Stomach (tissue), 4 donors: ENCODE measurements at regions not wholly inside any gene's neighbourhood (a gene's known extent, or its start where the extent isn't known, plus 50 kb on each side); places are given as distances from the start of the nearest gene placed in this dataset.

Source experiments
- CTCF ChIP-seq, 7 experiments: fragments of 450-650 bp in 4 of 7; fragments of 200-600 bp in 3 of 7; sonication (generic) in 3 of 7; IDR thresholded peaks; one replicate each; pipeline ENCODE4 v1.5.1; 2016 to 2019; ENCODE audit warnings: antibody characterized with exemption in 7 of 7, control low read depth in 2 of 7, mild to moderate bottlenecking in 1 of 7
- EP300 ChIP-seq: sonication (generic); formaldehyde crosslinking; IDR thresholded peaks from one replicate; pipeline ENCODE4 v1.6.1; 2017; ENCODE audit warnings: antibody characterized with exemption
- POLR2A ChIP-seq, 4 donors: fragments of 450-650 bp; IDR thresholded peaks; one replicate each; pipeline ENCODE4 v1.6.1; 2016; ENCODE audit warnings: antibody characterized with exemption in 4 of 4, control low read depth in 2 of 4, mild to moderate bottlenecking in 1 of 4, moderate library complexity in 1 of 4
- POLR2AphosphoS5 ChIP-seq, 3 donors: sonication (generic); formaldehyde crosslinking; IDR thresholded peaks; one replicate each; pipeline ENCODE4 v1.6.1; 2016; ENCODE audit warnings: antibody characterized with exemption in 3 of 3

- TF ChIP-seq EP300 = no peak
- no peak for TF ChIP-seq POLR2A (IDR thresholded peaks at IDR 0.05)
- TF ChIP-seq CTCF (IDR thresholded peaks at IDR 0.05) = no peak
- no peak for TF ChIP-seq POLR2AphosphoS5 (IDR thresholded peaks at IDR 0.05)
Observed at GRCh38 chr16:31819386-31819785, 54.2 kb upstream of the ZNF267 start.
